Stimulated activated naive CD4-positive, alpha-beta T cell treated with Interleukin-2 at 50 U/mL for 16 hours (primary cell): ENCODE measurements at regions not wholly inside any gene's neighbourhood (a gene's known extent, or its start where the extent isn't known, plus 50 kb on each side); places are given as distances from the start of the nearest gene placed in this dataset.
A peak's percentile ranks its signal among the peaks of the same experiment; 100 is the strongest.

ENCODE experiments used
- DNase-seq: peaks from one replicate; lab custom pipeline; 2025; lab: John Stamatoyannopoulos, UW

- DNase-seq, result peak; percentile 52
Observed at GRCh38 chr14:76926521-76927251, 100.5 kb downstream of the LRRC74A start.

- no peak for DNase-seq
Observed at GRCh38 chr14:76925097-76925441, 98.9 kb downstream of the LRRC74A start.

GRCh38 chr14:76924371-76925096, 98.3 kb downstream of the LRRC74A start:
- DNase-seq, result peak; percentile 38

- no peak for DNase-seq
Observed at GRCh38 chr14:76923431-76924370, 97.5 kb downstream of the LRRC74A start.

- DNase-seq, result no peak
Observed at GRCh38 chr14:76922584-76922983, 96.4 kb downstream of the LRRC74A start.

- no peak for DNase-seq
Observed at GRCh38 chr14:76922092-76922491, 95.9 kb downstream of the LRRC74A start.

- no peak for DNase-seq
Observed at GRCh38 chr14:76921088-76921399, 94.8 kb downstream of the LRRC74A start.

GRCh38 chr14:76920331-76921087, 94.3 kb downstream of the LRRC74A start:
- no peak for DNase-seq

GRCh38 chr14:76919431-76920330, 93.5 kb downstream of the LRRC74A start:
- DNase-seq, result peak; percentile 13
